GM18861 (cell line): ENCODE measurements at regions not wholly inside any gene's neighbourhood (a gene's known extent, or its start where the extent isn't known, plus 50 kb on each side); places are given as distances from the start of the nearest gene placed in this dataset.
"Not testable (repeated sequence)": the region's sequence is repeated elsewhere in the genome, so short reads cannot be mapped to it uniquely, and the experiment has no call there.

ENCODE experiments used
- ATAC-seq: cut with Tn5 transposase; IDR thresholded peaks from one replicate; pipeline ENCODE4 v1.9.1; 2021; ENCODE audit not compliant: unreplicated experiment

- no peak for ATAC-seq
These were observed 262.2 kb upstream of the INTU start for GRCh38 chr4:127370604-127371003.

GRCh38 chr4:127379499-127379898 lies 253.3 kb upstream of the INTU start:
- ATAC-seq: no peak

- not testable (repeated sequence) for ATAC-seq
These were observed 252.8 kb upstream of the INTU start for GRCh38 chr4:127379948-127380347.

- no peak for ATAC-seq
These were observed 249.1 kb upstream of the INTU start for GRCh38 chr4:127383666-127384065.

- ATAC-seq: no peak
These were observed 238.2 kb upstream of the INTU start for GRCh38 chr4:127394516-127394915.

- no peak for ATAC-seq
These were observed 232.5 kb upstream of the INTU start for GRCh38 chr4:127400276-127400675.

- ATAC-seq: peak; percentile 93
These were observed 231.9 kb upstream of the INTU start for GRCh38 chr4:127400731-127401346.

GRCh38 chr4:127403471-127404084 lies 229.2 kb upstream of the INTU start:
- no peak for ATAC-seq

- ATAC-seq: no peak
These were observed 226.6 kb upstream of the INTU start for GRCh38 chr4:127406187-127406586.

- not testable (repeated sequence) for ATAC-seq
These were observed 225.2 kb upstream of the INTU start for GRCh38 chr4:127407572-127407971.

- ATAC-seq: no peak
These were observed 222.6 kb upstream of the INTU start for GRCh38 chr4:127410201-127410600.

GRCh38 chr4:127410644-127411043 lies 222.1 kb upstream of the INTU start:
- ATAC-seq: no peak

- no peak for ATAC-seq
These were observed 217.7 kb upstream of the INTU start for GRCh38 chr4:127414951-127415606.

GRCh38 chr4:127416115-127416514 lies 216.6 kb upstream of the INTU start:
- ATAC-seq: no peak

- ATAC-seq: no peak
These were observed 214.7 kb upstream of the INTU start for GRCh38 chr4:127417885-127418535.

- no peak for ATAC-seq
These were observed 213.3 kb upstream of the INTU start for GRCh38 chr4:127419431-127419830.

- ATAC-seq: no peak
These were observed 211.3 kb upstream of the INTU start for GRCh38 chr4:127421437-127421836.

GRCh38 chr4:127425202-127425845 lies 207.4 kb upstream of the INTU start:
- no peak for ATAC-seq

GRCh38 chr4:127425851-127426250 lies 206.9 kb upstream of the INTU start:
- no peak for ATAC-seq

- ATAC-seq: no peak
These were observed 191.2 kb upstream of the INTU start for GRCh38 chr4:127441571-127441970.

GRCh38 chr4:127445471-127445870 lies 187.3 kb upstream of the INTU start:
- ATAC-seq: no peak
